Forelimb muscle (tissue), 1 donor: ENCODE measurements at regions not wholly inside any gene's neighbourhood (a gene's known extent, or its start where the extent isn't known, plus 50 kb on each side); places are given as distances from the start of the nearest gene placed in this dataset.
"Not testable (repeated sequence)": the region's sequence is repeated elsewhere in the genome, so short reads cannot be mapped to it uniquely, and the experiment has no call there.

Experiments
- DNase-seq: peaks from one replicate; pipeline ENCODE4 v3.0.0-alpha.2; 2013; ENCODE audit warnings: low read depth

DNA sequence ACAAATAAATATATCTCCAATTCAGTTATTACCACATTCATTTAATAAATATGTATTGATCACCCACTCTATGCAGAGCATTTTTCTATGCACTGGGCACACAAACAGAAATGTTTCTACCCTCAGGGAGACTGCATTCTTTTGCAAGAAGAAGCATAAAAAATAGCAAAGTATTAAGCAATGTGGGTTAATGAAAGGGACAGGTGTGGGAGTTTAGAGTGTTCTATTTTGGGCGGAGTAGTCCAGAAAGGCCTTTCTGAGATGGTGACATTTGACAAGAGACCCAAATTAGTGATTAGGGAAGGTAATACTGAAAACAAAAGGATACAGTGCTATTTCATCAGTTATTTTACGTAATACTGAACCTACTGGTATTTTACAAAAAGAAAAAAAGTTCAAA is 394.3 kb upstream of the CHST9 start:
- DNase-seq, result no peak

GRCh38 chr18:27577752-27578151 is 392.6 kb upstream of the CHST9 start:
- no peak for DNase-seq

GRCh38 chr18:27577265-27577664 is 392.2 kb upstream of the CHST9 start:
- no peak for DNase-seq

GRCh38 chr18:27567434-27567833 is 382.3 kb upstream of the CHST9 start:
- no peak for DNase-seq

DNA sequence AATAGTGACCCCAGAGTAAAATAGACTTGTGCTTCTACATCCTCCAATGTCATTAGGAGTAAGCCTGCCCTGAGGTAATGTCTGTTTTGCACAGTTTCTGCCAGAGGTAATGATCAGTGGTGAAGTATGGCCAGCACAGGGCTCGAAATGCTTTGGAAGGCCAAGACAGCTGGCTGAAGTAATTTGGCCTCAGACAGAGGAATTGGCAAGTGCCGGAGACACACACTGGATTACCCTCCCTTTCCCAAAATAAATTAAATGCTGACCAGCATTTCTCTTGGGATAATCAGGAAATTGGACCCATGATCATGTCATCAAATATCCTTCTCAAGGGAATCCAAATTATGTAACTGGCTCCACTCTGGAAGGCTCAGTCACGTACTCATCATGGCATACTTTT is 379.0 kb upstream of the CHST9 start:
- no peak for DNase-seq

- no peak for DNase-seq
Measured at GRCh38 chr18:27558388-27559155, 373.5 kb upstream of the CHST9 start.

DNA sequence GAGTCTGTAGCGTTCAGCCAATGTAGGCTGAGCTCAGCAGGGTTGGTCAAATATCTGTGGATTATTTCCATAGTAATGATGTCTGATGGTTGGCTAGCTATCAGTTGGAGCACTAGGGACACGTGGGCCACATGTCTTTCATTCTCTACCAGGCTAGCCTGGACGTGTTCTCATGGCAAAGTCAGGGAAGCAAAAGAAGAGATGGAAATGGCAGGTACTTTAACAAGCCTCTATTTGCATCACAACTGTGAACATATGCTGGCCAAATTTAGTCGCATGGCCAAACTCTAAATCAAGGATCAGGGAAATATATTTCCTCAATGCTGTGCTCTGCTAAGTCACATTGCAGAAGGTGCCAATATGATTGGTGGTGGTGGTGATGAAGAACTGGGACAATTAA is 371.6 kb upstream of the CHST9 start:
- no peak for DNase-seq

DNA sequence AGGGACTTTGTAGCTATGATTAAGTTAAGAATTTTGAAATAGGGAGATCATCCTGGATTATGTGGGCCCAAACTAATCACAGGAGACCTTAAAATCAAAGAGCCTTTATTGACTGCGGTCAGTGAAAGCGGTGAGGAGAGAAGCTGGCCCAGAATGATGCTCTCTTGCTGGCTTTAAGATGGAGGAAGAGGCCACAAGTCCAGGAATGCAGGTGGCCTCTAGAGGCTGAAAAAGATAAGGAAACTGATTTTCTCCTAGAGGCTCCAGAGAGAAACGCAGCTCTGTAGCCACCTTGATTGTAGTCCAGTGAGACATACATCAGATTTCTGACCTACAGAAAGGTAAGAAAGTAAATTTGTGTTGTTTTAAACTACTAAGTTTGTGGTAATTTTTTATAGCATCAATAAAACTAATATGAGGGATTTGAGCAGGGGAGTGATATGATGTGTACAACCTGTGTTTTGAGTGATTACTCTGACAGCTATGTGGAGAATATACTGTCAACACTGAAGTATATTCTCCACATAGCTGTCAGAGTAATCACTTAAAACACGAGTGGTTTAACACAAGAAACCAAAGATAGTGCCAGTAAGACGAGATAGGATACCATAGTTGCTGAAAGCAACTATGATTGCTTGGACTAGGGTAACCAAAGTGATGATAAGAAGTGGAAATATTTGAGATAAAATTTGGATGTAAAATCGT is 364.4 kb upstream of the CHST9 start:
- no peak for DNase-seq

DNA sequence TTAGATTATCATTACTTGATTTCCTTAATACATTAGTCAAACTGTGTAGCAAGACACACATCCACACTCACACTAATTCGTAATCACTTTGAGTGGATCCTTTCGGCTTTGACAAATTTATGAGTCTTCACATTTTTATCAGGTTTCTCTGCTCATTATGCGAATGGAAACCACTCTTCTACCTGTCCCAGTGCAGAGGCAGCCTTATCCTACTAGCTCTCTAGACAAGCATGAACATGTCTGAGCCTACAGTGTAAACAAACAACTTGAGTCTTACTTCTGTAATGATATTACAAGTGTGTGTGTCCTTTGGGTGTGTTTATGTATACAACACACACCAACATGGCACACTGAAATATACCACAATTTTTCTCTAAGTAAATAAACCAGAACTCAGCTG is 361.9 kb upstream of the CHST9 start:
- no peak for DNase-seq

DNA sequence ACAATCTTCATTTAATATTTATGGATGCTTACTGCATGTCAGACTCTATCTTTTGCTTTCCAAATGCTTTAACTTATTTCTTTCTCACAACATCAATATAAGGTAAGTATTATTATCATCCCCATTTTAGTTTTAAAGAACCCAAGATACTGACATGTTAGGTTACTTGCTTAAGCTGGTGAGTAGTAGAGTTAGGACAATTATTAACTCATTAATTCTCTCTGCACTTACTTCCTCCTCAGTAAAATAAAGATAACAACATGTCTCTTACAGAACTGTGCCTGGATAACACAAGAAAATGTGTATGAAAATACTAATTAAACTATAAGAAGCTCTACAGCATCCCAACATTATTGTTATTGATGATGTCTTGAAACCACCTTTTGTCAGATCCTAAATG is 359.1 kb upstream of the CHST9 start:
- DNase-seq, result no peak

DNA sequence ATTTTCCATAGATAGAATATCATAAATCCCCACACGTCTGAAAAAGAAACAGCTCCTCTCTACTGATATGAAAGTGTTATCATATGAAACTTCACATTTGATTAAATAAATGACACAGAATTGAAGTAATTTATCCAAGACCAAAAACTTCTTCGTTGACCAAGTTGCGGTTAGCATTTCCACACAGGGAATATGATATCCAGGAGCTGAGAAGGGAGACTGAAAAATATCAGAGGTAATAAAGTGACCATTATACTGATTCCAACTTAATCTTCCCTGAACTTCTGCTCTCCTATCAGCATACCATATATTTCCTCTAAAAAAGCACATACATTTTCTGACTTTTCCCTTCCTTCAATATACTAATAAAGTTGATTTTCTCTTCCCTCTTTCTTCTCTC is 356.2 kb upstream of the CHST9 start:
- no peak for DNase-seq

DNA sequence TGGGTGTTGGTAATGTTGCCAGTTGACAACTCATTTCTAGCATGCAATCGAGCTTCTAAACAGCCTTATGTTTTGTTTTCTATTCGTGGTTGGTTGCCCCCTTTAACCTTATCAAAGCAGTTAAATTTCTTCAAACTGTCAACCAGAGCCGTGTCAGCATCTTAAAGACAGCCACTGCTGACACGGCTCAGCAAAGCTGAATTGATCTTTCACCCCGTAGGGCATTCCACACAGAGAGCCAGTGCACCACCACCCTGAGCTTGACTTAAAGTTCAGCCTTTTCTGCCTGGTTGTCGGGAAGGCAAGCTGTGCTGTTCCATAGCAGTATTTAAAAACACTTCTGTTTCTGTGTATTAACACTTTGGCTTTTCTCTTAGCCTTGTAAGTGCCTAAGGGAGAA is 355.0 kb upstream of the CHST9 start:
- DNase-seq, result no peak

DNA sequence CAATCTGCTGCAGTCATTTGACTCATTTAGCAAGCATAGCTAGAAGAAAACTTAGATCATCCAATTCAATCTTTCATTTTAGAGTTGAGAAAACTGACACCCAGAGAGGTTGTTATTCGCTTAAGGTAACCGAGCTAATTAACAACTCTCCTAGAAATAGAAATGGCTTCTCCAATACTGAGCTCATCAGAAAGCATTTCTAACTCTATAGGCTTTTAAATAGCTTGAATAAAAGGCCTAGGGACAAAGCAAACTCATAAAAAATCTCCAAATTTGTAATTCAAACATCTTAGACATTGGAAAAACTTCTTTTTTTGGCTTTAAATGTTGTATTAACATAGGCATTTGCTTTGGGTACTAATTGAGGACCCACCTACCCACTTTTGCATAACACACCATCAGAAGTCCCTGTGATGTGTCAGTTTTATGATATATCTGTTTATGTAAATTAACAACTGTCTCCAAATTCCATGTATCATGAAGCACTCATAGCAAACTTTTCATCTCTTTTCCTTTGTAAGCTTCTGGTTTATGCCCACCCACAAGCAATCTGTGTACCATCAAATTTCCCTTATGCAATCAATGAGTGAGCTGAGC is 343.9 kb upstream of the CHST9 start:
- no peak for DNase-seq

DNA sequence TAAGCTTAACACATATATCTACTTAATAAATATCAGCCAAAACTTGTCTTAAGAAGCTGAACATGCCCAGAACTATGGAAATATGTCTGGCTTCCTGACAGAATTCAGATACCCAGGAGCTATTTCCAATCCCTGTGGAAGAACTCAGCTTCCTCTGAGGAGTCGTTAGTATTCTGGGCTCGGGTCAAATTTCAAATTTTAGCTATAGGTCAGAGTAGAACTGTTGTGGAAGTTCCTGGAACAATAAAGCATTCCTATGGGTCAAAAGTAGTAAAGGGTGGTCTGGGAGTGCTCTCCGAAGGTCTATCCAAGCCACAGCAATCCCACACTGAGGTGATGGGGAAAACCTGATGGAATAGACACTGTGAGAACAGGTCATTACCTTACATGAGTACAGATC is 342.7 kb upstream of the CHST9 start:
- no peak for DNase-seq

DNA sequence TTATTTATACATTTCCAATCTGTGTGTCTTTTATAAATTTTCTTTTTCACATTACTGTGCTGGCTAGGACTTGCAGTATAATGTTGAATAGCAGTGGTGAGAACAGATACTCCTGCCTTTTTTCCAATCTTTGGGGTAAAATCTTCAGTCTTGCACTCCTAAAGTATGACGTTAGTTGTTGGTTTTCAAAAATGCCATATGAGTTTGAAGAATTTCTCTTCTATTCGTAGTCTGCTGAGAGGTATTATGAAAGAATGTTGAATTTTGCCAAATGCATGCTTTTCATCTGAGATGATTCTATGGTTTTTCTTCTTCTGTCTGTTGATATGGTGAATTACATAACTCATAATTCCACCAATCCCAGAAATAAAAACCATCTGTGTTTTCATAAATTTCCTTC is 335.3 kb upstream of the CHST9 start:
- DNase-seq, result no peak

- DNase-seq, result not testable (repeated sequence)
Measured at GRCh38 chr18:27510036-27510633, 325.0 kb upstream of the CHST9 start.

GRCh38 chr18:27501671-27502070 is 316.6 kb upstream of the CHST9 start:
- DNase-seq, result no peak

DNA sequence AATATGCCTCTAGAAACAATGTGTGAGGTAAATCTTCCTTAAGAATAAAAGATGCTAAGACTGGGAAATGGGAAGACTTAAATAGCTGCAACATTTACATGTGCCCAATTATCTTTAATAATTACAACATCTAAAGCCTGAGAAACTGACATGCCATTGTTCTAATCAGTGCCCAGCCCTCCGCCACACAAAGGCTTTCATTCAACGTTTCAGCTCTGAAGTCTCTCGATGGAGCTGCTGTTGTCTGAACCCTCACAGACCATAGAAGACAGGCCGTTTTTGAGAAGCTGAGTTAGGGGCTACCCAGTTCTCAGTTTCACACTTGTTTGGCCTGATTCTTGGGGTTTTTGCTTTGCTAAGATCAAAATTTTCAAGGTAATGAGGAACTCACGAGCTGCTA is 315.4 kb upstream of the CHST9 start:
- no peak for DNase-seq

GRCh38 chr18:27497246-27497645 is 312.1 kb upstream of the CHST9 start:
- DNase-seq, result no peak

GRCh38 chr18:27493182-27493581 is 308.1 kb upstream of the CHST9 start:
- no peak for DNase-seq

DNA sequence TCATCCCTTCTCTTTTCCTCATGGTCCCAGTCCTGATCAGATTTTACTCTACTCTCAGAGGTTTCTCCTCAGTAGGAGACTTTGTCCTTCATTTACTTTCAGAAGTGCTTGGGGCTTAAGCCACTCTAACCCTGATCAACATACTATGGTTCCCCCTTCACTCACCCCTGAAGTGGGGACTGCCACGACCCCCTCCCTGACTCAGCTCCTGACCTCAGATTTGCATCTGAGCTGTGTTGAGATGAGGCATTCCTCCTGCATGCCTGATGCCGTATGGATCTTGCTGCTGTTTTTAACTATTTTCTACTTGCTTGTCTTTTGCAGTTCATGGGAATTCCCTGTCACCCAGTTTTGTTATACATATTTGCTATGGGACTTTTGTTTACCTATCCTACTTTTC is 306.7 kb upstream of the CHST9 start:
- no peak for DNase-seq

- DNase-seq, result no peak
Measured at GRCh38 chr18:27483276-27483675, 298.2 kb upstream of the CHST9 start.

DNA sequence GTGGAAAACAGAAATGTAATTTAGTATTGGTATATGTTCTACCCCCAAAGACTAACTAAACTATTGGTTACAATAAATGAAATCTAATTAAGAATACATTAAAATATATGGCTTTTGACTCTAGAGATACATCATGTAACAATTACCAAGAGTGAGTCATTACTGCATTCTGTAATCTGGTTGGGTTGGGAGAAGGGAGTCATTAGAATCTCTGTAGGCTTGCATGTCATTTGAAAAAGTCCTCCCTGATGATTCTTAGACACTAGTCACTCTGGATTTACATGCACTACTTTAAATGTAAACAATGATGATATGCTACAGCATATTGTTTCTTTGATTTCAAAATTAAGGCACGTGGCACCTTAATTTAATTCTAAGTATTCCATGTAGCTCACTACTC is 293.4 kb upstream of the CHST9 start:
- no peak for DNase-seq
